HEK293T (cell line): ENCODE measurements at regions not wholly inside any gene's neighbourhood (a gene's known extent, or its start where the extent isn't known, plus 50 kb on each side); places are given as distances from the start of the nearest gene placed in this dataset.

Experiments used
- ELF4 ChIP-seq: fragments of 450-650 bp; IDR thresholded peaks from 2 replicates; pipeline ENCODE4 v1.6.1; 2017; ENCODE audit warnings: antibody characterized with exemption
- HDGF ChIP-seq: fragments of 450-650 bp; IDR thresholded peaks from 2 replicates; pipeline ENCODE4 v1.6.1; 2017; ENCODE audit warnings: antibody characterized with exemption, borderline replicate concordance
- L3MBTL2 ChIP-seq: fragments of 450-650 bp; conservative IDR thresholded peaks from 2 replicates; pipeline ENCODE4 v1.6.1; 2016; ENCODE audit warnings: mild to moderate bottlenecking
- SP1 ChIP-seq: fragments of 450-650 bp; IDR thresholded peaks from 2 replicates; pipeline ENCODE4 v1.6.1; 2017
- SUZ12 ChIP-seq: fragments of 450-650 bp; IDR thresholded peaks from 2 replicates; pipeline ENCODE4 v1.6.1; 2016; ENCODE audit warnings: mild to moderate bottlenecking
- TARDBP ChIP-seq: fragments of 450-650 bp; IDR thresholded peaks from 2 replicates; pipeline ENCODE4 v1.6.1; 2016

DNA sequence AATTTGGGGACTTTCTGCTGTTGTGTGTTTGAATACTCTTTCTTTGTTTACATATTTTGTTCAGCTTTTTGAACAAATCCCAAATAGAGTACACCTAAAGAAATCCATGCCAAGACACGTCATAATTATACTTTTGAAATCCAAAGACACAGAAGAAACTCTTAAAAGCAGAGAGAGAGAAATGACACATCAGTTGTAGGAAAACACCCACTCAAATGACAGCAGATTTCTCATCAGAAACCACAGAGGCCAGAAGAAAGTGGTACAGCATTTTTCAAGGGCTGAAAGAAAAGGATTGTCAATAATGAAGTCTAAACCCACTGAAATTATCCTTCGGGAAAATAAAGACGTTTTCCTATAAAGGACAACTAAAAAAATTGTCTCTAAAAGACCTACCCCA lies 378.6 kb downstream of the GADD45G start:
- TF ChIP-seq ELF4 (no peak), TARDBP (no peak), SP1 (no peak), SUZ12 (no peak), L3MBTL2 (no peak), HDGF (no peak)
